ENCODE measurements at regions not wholly inside any gene's neighbourhood (a gene's known extent, or its start where the extent isn't known, plus 50 kb on each side); places are given as distances from the start of the nearest gene placed in this dataset.

- DNase-seq, result no peak
- Histone ChIP-seq H3K4me3 (no peak overlapping the region), H3K4me1 (ENCODE audit: low read depth) (no peaks in the 10 kb centered on the region), H3K36me3 (ENCODE audit: low read depth) (no peaks in the 10 kb centered on the region), H3K9me3 (no peaks in the 10 kb centered on the region)
- intact Hi-C loops (cut with DNase I, micrococcal nuclease), result no loop called here
- no peak for TF ChIP-seq CTCF (IDR thresholded peaks at IDR 0.05)
- ATAC-seq, result no peak
Observed at GRCh38 chr13:80923907-80924306, 583.0 kb upstream of the SPRY2 start.

GRCh38 chr13:80921971-80922370 lies 581.0 kb upstream of the SPRY2 start:
- no peaks in the 10 kb centered on the region for H3K4me1 ChIP-seq (ENCODE audit: low read depth)
- ATAC-seq (no peak), DNase-seq (no peak)
- no peak for TF ChIP-seq CTCF (IDR thresholded peaks at IDR 0.05)
- no peak overlapping the region for H3K4me3 ChIP-seq
- H3K36me3 ChIP-seq (ENCODE audit: low read depth), result no peaks in the 10 kb centered on the region
- no peaks in the 10 kb centered on the region for H3K9me3 ChIP-seq
- intact Hi-C loops (cut with DNase I, micrococcal nuclease), result no loop called here

- H3K9me3 ChIP-seq, result no peaks in the 10 kb centered on the region
- no peaks in the 10 kb centered on the region for H3K36me3 ChIP-seq (ENCODE audit: low read depth)
- TF ChIP-seq CTCF (IDR thresholded peaks at IDR 0.05), result no peak
- no peak for ATAC-seq
- H3K4me1 ChIP-seq (ENCODE audit: low read depth), result no peaks in the 10 kb centered on the region
- H3K4me3 ChIP-seq, result no peak overlapping the region
- no peak for DNase-seq
- intact Hi-C loops (cut with DNase I, micrococcal nuclease), result no loop called here
Observed at GRCh38 chr13:80921541-80921940, 580.6 kb upstream of the SPRY2 start.

GRCh38 chr13:80906860-80907259 lies 565.9 kb upstream of the SPRY2 start:
- Histone ChIP-seq H3K9me3 (no peaks in the 10 kb centered on the region), H3K4me3 (no peak overlapping the region), H3K36me3 (ENCODE audit: low read depth) (no peaks in the 10 kb centered on the region), H3K4me1 (ENCODE audit: low read depth) (no peaks in the 10 kb centered on the region)
- intact Hi-C loops (cut with DNase I, micrococcal nuclease), result no loop called here
- DNase-seq (no peak), ATAC-seq (no peak)
- no peak for TF ChIP-seq CTCF (IDR thresholded peaks at IDR 0.05)

- TF ChIP-seq CTCF (IDR thresholded peaks at IDR 0.05), result no peak
- H3K36me3 ChIP-seq (ENCODE audit: low read depth), result no peaks in the 10 kb centered on the region
- no peak for DNase-seq
- no peaks in the 10 kb centered on the region for H3K4me1 ChIP-seq (ENCODE audit: low read depth)
- H3K9me3 ChIP-seq, result no peaks in the 10 kb centered on the region
- intact Hi-C loops (cut with DNase I, micrococcal nuclease), result no loop called here
- H3K4me3 ChIP-seq, result no peak overlapping the region
- no peak for ATAC-seq
Observed at GRCh38 chr13:80904386-80904785, 563.5 kb upstream of the SPRY2 start.

- no peak for TF ChIP-seq CTCF (IDR thresholded peaks at IDR 0.05)
- Histone ChIP-seq H3K4me1 (ENCODE audit: low read depth) (no peaks in the 10 kb centered on the region), H3K4me3 (no peak overlapping the region), H3K9me3 (no peaks in the 10 kb centered on the region), H3K36me3 (ENCODE audit: low read depth) (no peaks in the 10 kb centered on the region)
- intact Hi-C loops (cut with DNase I, micrococcal nuclease), result no loop called here
- DNase-seq (no peak), ATAC-seq (no peak)
Observed at GRCh38 chr13:80903911-80904310, 563.0 kb upstream of the SPRY2 start.

Measured in mucosa of descending colon (tissue), 3 donors.